Mucosa of descending colon (tissue), 3 donors: ENCODE measurements at regions not wholly inside any gene's neighbourhood (a gene's known extent, or its start where the extent isn't known, plus 50 kb on each side); places are given as distances from the start of the nearest gene placed in this dataset.

Experiments
- ATAC-seq: fragments of 200-7000 bp; cut with Tn5 transposase; one replicate; pipeline ENCODE4 v1.9.1; 2020; ENCODE audit warnings: mild to moderate bottlenecking, moderate library complexity
- DNase-seq, 3 donors: peaks; one replicate each; pipeline ENCODE4 v3.0.0-alpha.2; 2020
- H3K36me3 ChIP-seq: fragments of 200-600 bp; one replicate; pipeline ENCODE4 v1.8.0; 2021; ENCODE audit warnings: low read depth, mild to moderate bottlenecking
- H3K4me1 ChIP-seq: fragments of 200-600 bp; one replicate; pipeline ENCODE4 v1.8.0; 2021; ENCODE audit warnings: low read depth, mild to moderate bottlenecking
- H3K4me3 ChIP-seq: fragments of 200-600 bp; one replicate; pipeline ENCODE4 v1.8.0; 2021; ENCODE audit warnings: mild to moderate bottlenecking
- H3K9me3 ChIP-seq: fragments of 200-600 bp; one replicate; pipeline ENCODE4 v1.8.0; 2021; ENCODE audit warnings: mild to moderate bottlenecking
- CTCF ChIP-seq: fragments of 200-600 bp; IDR thresholded peaks from one replicate; pipeline ENCODE4 v1.8.0; 2022; ENCODE audit warnings: antibody characterized with exemption, mild to moderate bottlenecking
- intact Hi-C, 2 donors: fragments of 100-400 bp; cut with DNase I in 1 of 2; cut with micrococcal nuclease in 1 of 2; formaldehyde crosslinking; loops; one replicate each; pipeline versions ENCODE4 v1.11.0 to v1.11.1; 2022; cut with DNase I, micrococcal nuclease
- donor health status: DM: no; HTN: no; CAD: no; lungs with moderate emphysema.
- donor health status: DM: no; HTN: no; CAD: no.
- donor health status: DM: no; HTN: yes; CAD: no.

GRCh38 chr11:11069841-11070835 is 212.3 kb upstream of the ZBED5 start:
- Histone ChIP-seq H3K4me3 (no peak overlapping the region), H3K36me3 (no peaks in the 10 kb centered on the region), H3K9me3 (no peaks in the 10 kb centered on the region), H3K4me1 (no peaks in the 10 kb centered on the region)
- intact Hi-C loops: no loop called here
- ATAC-seq: no peak
- DNase-seq: no peak
- no peak for TF ChIP-seq CTCF

- Histone ChIP-seq H3K36me3 (no peaks in the 10 kb centered on the region), H3K9me3 (no peaks in the 10 kb centered on the region), H3K4me1 (no peaks in the 10 kb centered on the region), H3K4me3 (no peak overlapping the region)
- TF ChIP-seq CTCF: no peak
- intact Hi-C loops: no loop called here
- ATAC-seq: no peak
- no peak for DNase-seq
Observed at GRCh38 chr11:11068113-11068512, 210.3 kb upstream of the ZBED5 start.

- intact Hi-C loops: no loop called here
- Histone ChIP-seq H3K4me3 (no peak overlapping the region), H3K36me3 (no peaks in the 10 kb centered on the region), H3K4me1 (no peaks in the 10 kb centered on the region), H3K9me3 (no peaks in the 10 kb centered on the region)
- DNase-seq: no peak
- TF ChIP-seq CTCF: no peak
- no peak for ATAC-seq
Observed at GRCh38 chr11:11065396-11065795, 207.5 kb upstream of the ZBED5 start.

GRCh38 chr11:11057472-11057854 is 199.6 kb upstream of the ZBED5 start:
- H3K4me3 ChIP-seq: no peak overlapping the region
- H3K36me3 ChIP-seq: no peaks in the 10 kb centered on the region
- no peak for TF ChIP-seq CTCF
- peaks cover 2% of the 10 kb centered on the region for H3K9me3 ChIP-seq
- DNase-seq (no peak), ATAC-seq (no peak)
- no peaks in the 10 kb centered on the region for H3K4me1 ChIP-seq
- intact Hi-C loops: no loop called here

GRCh38 chr11:11056749-11057471 is 199.1 kb upstream of the ZBED5 start:
- no peak for ATAC-seq
- intact Hi-C loops: no loop called here

More at GRCh38 chr11:11056749-11057471, 199.1 kb upstream of the ZBED5 start:
- Histone ChIP-seq H3K4me3 (no peak overlapping the region), H3K36me3 (no peaks in the 10 kb centered on the region), H3K9me3 (peaks cover 2% of the 10 kb centered on the region), H3K4me1 (no peaks in the 10 kb centered on the region)
- TF ChIP-seq CTCF: no peak
- DNase-seq: no peak
